Neuronal stem cell (in vitro differentiated cells): ENCODE measurements at regions not wholly inside any gene's neighbourhood (a gene's known extent, or its start where the extent isn't known, plus 50 kb on each side); places are given as distances from the start of the nearest gene placed in this dataset.

ENCODE experiments used
- DNase-seq: peaks from one replicate; pipeline ENCODE4 v3.0.0-alpha.2; 2013; ENCODE audit warnings: low spot score
- H2AFZ ChIP-seq: one replicate; pipeline ENCODE4 v1.6.1; 2013; ENCODE audit warnings: mild to moderate bottlenecking, low read length, inconsistent platforms
- H2AK5ac ChIP-seq: 2 replicates; pipeline ENCODE4 v1.6.1; 2013; ENCODE audit warnings: low read depth, mild to moderate bottlenecking, inconsistent platforms, low read length, moderate library complexity, mixed read lengths
- H2BK120ac ChIP-seq: 2 replicates; pipeline ENCODE4 v1.6.1; 2013; ENCODE audit warnings: low read depth, mild to moderate bottlenecking, inconsistent platforms, low read length, moderate library complexity, mixed read lengths
- H2BK12ac ChIP-seq: one replicate; pipeline ENCODE4 v1.6.1; 2013; ENCODE audit warnings: low read length, inconsistent platforms
- H2BK15ac ChIP-seq: 2 replicates; pipeline ENCODE4 v1.6.1; 2013; ENCODE audit warnings: mild to moderate bottlenecking, low read length, inconsistent platforms, mixed read lengths
- H2BK5ac ChIP-seq: one replicate; pipeline ENCODE4 v1.6.1; 2013; ENCODE audit warnings: inconsistent platforms, mild to moderate bottlenecking, low read length, moderate library complexity
- H3K14ac ChIP-seq: one replicate; pipeline ENCODE4 v1.6.1; 2013; ENCODE audit warnings: low read length, inconsistent platforms
- H3K18ac ChIP-seq: 2 replicates; pipeline ENCODE4 v1.6.1; 2013; ENCODE audit warnings: low read length, inconsistent platforms
- H3K23ac ChIP-seq: 2 replicates; pipeline ENCODE4 v1.6.1; 2013; ENCODE audit warnings: low read depth, mild to moderate bottlenecking, mixed read lengths, low read length, inconsistent platforms; ENCODE audit not compliant: poor library complexity
- H3K27ac ChIP-seq: replicated peaks from 3 replicates; pipeline ENCODE4 v1.5.1; 2013; ENCODE audit warnings: low read length, inconsistent platforms
- H3K27me3 ChIP-seq, 3 experiments: 2 replicates each; pipeline ENCODE4 v1.6.1; 2013; ENCODE audit warnings: low read length in 3 of 3, mild to moderate bottlenecking in 2 of 3, inconsistent platforms in 1 of 3, low read depth in 1 of 3, mixed read lengths in 1 of 3, moderate library complexity in 1 of 3; ENCODE audit not compliant: control insufficient read depth in 3 of 3, insufficient read depth in 3 of 3
- H3K36me3 ChIP-seq, 2 donors: replicated peaks in 1 of 2; 2 replicates each; pipeline ENCODE4 v1.6.1; 2013; ENCODE audit warnings: low read length in 2 of 2; ENCODE audit not compliant: control insufficient read depth in 2 of 2, insufficient read depth in 2 of 2
- H3K4ac ChIP-seq: 2 replicates; pipeline ENCODE4 v1.6.1; 2013; ENCODE audit warnings: inconsistent platforms, mild to moderate bottlenecking, low read length, moderate library complexity
- H3K4me1 ChIP-seq, 2 donors: 1 replicate in 1 of 2; 2 replicates in 1 of 2; pipeline ENCODE4 v1.6.1; 2013; ENCODE audit warnings: low read length in 2 of 2, low read depth in 1 of 2; ENCODE audit not compliant: control insufficient read depth in 2 of 2, insufficient read depth in 1 of 2
- H3K4me2 ChIP-seq: one replicate; pipeline ENCODE4 v1.6.1; 2013; ENCODE audit warnings: mild to moderate bottlenecking, low read length, inconsistent platforms; ENCODE audit not compliant: insufficient read depth, poor library complexity, severe bottlenecking
- H3K4me3 ChIP-seq, 2 donors: 2 replicates each; pipeline ENCODE4 v1.5.1; 2013; ENCODE audit warnings: low read length in 2 of 2, mild to moderate bottlenecking in 2 of 2, inconsistent platforms in 1 of 2, moderate library complexity in 1 of 2
- H3K79me1 ChIP-seq: one replicate; pipeline ENCODE4 v1.6.1; 2013; ENCODE audit warnings: low read depth, mild to moderate bottlenecking, inconsistent platforms, low read length, moderate library complexity
- H3K9ac ChIP-seq: one replicate; pipeline ENCODE4 v1.6.1; 2013; ENCODE audit warnings: mild to moderate bottlenecking, low read depth, low read length, inconsistent platforms; ENCODE audit not compliant: poor library complexity
- H3K9me3 ChIP-seq, 2 donors: replicated peaks in 1 of 2; 2 replicates each; pipeline versions ENCODE3 to v1.6.1; 2013; ENCODE audit warnings: low read length in 2 of 2, mild to moderate bottlenecking in 2 of 2, inconsistent platforms in 1 of 2, low read depth in 1 of 2, mixed read lengths in 1 of 2, moderate library complexity in 1 of 2; ENCODE audit not compliant: control insufficient read depth in 2 of 2, insufficient read depth in 1 of 2
- H4K8ac ChIP-seq: one replicate; pipeline ENCODE4 v1.6.1; 2013; ENCODE audit warnings: low read depth, mild to moderate bottlenecking, inconsistent platforms, low read length, moderate library complexity
- H4K91ac ChIP-seq: one replicate; pipeline ENCODE4 v1.6.1; 2013; ENCODE audit warnings: low read length, low read depth, mild to moderate bottlenecking, inconsistent platforms; ENCODE audit not compliant: poor library complexity
- WGBS, 2 donors: extraction: QIAGEN DNeasy Blood & Tissue Kit; methylation state at CpG; one replicate each; pipeline ENCODE4 v1.1.7; 2013; ENCODE audit warnings: missing lambda C conversion rate in 2 of 2, mixed read lengths in 1 of 2; ENCODE audit not compliant: insufficient read length in 2 of 2, insufficient replicate concordance in 1 of 2; ENCODE audit errors: extremely low coverage in 2 of 2; 5-methylcytosine and 5-hydroxymethylcytosine counted together

DNA sequence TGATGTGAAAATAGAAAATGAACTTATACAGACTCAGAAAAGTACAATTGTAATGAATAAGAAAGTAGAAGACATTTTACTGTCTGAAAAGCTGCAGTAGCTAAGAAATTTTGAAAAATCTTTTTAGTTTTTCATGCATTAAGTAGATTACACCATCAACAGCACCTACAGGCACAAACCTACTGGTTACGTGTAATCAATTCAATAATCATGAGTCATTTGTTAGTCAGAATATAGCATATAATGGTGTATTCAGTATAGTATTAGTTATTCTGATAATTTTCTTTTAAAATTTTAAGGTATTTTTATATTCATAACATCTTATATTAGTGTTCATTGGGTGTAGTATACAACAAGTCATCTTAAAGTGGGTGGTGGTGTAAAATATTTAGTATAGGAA is 550.5 kb upstream of the GBE1 start:
- H3K18ac ChIP-seq = no peak overlapping the region
- H3K14ac ChIP-seq = no peak overlapping the region
- H3K4me3 ChIP-seq = no peak overlapping the region
- H3K4ac ChIP-seq = no peak overlapping the region
- H2BK120ac ChIP-seq = no peak overlapping the region
- H3K79me1 ChIP-seq = no peaks in the 10 kb centered on the region
- DNase-seq = no peak
- H3K4me1 ChIP-seq = no peaks in the 10 kb centered on the region
- no peak overlapping the region for H3K23ac ChIP-seq
- H3K36me3 ChIP-seq = no peaks in the 10 kb centered on the region
- no peaks in the 10 kb centered on the region for H3K9me3 ChIP-seq
- H3K27me3 ChIP-seq = no peaks in the 10 kb centered on the region
- no peak overlapping the region for H3K9ac ChIP-seq
- no peak overlapping the region for H3K4me2 ChIP-seq
- no peak overlapping the region for H4K8ac ChIP-seq
- H2BK5ac ChIP-seq = no peak overlapping the region
- H4K91ac ChIP-seq = no peak overlapping the region
- WGBS, 2 donors = no CpG with 5 or more reads among the region's 1 CpG
- H3K27ac ChIP-seq = no peak overlapping the region
- H2BK15ac ChIP-seq = no peak overlapping the region
- H2AFZ ChIP-seq = no peak overlapping the region
- H2BK12ac ChIP-seq = no peak overlapping the region
- no peak overlapping the region for H2AK5ac ChIP-seq

DNA sequence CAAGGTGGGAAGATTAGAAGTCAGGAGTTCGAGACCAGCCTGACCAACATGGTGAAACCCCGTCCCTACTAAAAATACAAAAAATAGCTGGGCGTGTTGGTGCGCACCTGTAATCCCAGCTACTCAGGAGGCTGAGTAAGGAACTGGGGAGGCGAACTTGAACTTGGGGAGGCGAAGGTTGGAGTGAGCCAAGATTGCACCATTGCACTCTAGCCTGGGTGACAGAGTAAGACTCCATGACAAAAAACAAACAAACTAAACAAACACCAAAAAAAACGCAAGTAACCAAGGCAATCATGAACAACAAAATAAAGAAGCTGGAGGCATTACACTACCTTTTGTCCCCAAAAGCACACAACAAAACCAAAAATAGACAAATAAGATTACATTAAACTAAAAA is 547.3 kb upstream of the GBE1 start:
- no peak overlapping the region for H3K14ac ChIP-seq
- no peak overlapping the region for H2BK15ac ChIP-seq
- H3K18ac ChIP-seq = no peak overlapping the region
- no peaks in the 10 kb centered on the region for H3K36me3 ChIP-seq
- H3K27me3 ChIP-seq = no peaks in the 10 kb centered on the region
- H2BK120ac ChIP-seq = no peak overlapping the region
- no peak overlapping the region for H3K27ac ChIP-seq
- WGBS, 2 donors = no CpG with 5 or more reads among the region's 7 CpGs
- DNase-seq = no peak
- peaks cover 0 to 2% of the 10 kb centered on the region in 2 donors for H3K9me3 ChIP-seq
- H3K4me1 ChIP-seq = no peaks in the 10 kb centered on the region
- no peak overlapping the region for H3K23ac ChIP-seq
- H2BK5ac ChIP-seq = no peak overlapping the region
- no peak overlapping the region for H2AK5ac ChIP-seq
- H4K91ac ChIP-seq = no peak overlapping the region
- H3K9ac ChIP-seq = no peak overlapping the region
- H3K4me2 ChIP-seq = no peak overlapping the region
- H4K8ac ChIP-seq = no peak overlapping the region
- no peak overlapping the region for H2AFZ ChIP-seq
- H3K4ac ChIP-seq = no peak overlapping the region
- H3K79me1 ChIP-seq = no peaks in the 10 kb centered on the region
- H2BK12ac ChIP-seq = no peak overlapping the region
- H3K4me3 ChIP-seq = no peak overlapping the region

DNA sequence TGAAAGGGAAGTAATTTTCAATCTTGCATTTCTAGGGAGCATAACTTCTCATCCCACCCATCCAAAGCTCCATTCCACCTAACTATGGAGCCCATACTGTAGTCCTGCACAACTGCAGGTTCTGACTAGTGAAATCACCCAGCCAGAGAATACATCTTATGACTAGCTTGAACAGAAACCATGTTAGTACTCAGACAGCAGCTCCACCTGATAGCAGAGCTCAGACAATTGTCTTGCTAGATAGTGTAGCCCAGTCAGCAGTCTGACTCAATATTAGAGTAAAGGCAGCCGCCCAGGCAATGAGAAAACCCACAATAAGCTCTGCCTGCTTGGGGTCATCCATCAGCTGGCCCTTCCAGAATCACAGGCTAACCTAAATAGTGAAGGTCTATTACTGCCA is 544.7 kb upstream of the GBE1 start:
- Histone ChIP-seq H3K18ac (no peak overlapping the region), H3K14ac (no peak overlapping the region), H2BK5ac (no peak overlapping the region), H2AK5ac (no peak overlapping the region), H3K27ac (no peak overlapping the region), H3K4ac (no peak overlapping the region), H2BK120ac (no peak overlapping the region), H3K27me3 (no peaks in the 10 kb centered on the region), H3K4me1 (no peaks in the 10 kb centered on the region), H3K36me3 (no peaks in the 10 kb centered on the region), H3K9me3 (peaks cover 0 to 2% of the 10 kb centered on the region in 2 donors), H3K79me1 (no peaks in the 10 kb centered on the region), H2BK12ac (no peak overlapping the region), H3K9ac (no peak overlapping the region), H3K4me3 (no peak overlapping the region), H4K8ac (no peak overlapping the region), H2BK15ac (no peak overlapping the region), H4K91ac (no peak overlapping the region), H3K4me2 (no peak overlapping the region), H3K23ac (no peak overlapping the region), H2AFZ (no peak overlapping the region)
- no peak for DNase-seq
- no CpG with 5 or more reads among the region's 1 CpG for WGBS, 2 donors

DNA sequence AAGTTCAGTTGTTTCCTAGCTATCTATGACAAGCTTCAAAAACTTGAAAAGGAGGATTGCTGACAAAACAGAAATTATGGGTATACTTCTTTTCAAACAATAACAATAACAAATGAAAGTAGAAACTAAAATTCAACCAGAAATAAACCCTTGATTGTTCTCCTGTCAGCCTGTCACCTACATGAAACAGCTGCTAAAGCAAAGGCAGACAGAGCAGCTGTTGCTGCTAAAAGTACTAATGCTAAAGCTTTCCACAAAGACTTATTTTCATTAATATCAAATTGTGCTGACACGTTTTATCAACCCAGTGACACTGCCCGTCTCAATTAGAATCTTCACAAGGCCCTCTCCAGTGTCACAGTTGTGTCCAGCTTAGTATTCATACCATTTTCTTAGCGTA is 533.2 kb upstream of the GBE1 start:
- Histone ChIP-seq H4K91ac (no peak overlapping the region), H3K4me3 (no peak overlapping the region), H3K36me3 (no peaks in the 10 kb centered on the region), H4K8ac (no peak overlapping the region), H3K27me3 (no peaks in the 10 kb centered on the region), H3K14ac (no peak overlapping the region), H3K4me1 (no peaks in the 10 kb centered on the region), H3K4ac (no peak overlapping the region), H2BK15ac (no peak overlapping the region), H2BK120ac (no peak overlapping the region), H3K27ac (no peak overlapping the region), H3K79me1 (no peaks in the 10 kb centered on the region), H3K9me3 (no peaks in the 10 kb centered on the region), H2AK5ac (no peak overlapping the region), H3K18ac (no peak overlapping the region), H3K23ac (no peak overlapping the region), H3K4me2 (no peak overlapping the region), H3K9ac (no peak overlapping the region), H2BK12ac (no peak overlapping the region), H2AFZ (no peak overlapping the region), H2BK5ac (no peak overlapping the region)
- DNase-seq = no peak
- no CpG with 5 or more reads among the region's 3 CpGs for WGBS, 2 donors
